ENCODE measurements at regions not wholly inside any gene's neighbourhood (a gene's known extent, or its start where the extent isn't known, plus 50 kb on each side); places are given as distances from the start of the nearest gene placed in this dataset.

- no peaks in the 10 kb centered on the region for H3K36me3 ChIP-seq (ENCODE audit: insufficient read depth, low read length)
- no peak overlapping the region for H3K27ac ChIP-seq (ENCODE audit: low read length)
- TF ChIP-seq EZH2 (IDR thresholded peaks at IDR 0.05; ENCODE audit: borderline replicate concordance, insufficient read depth, low read length, poor library complexity, severe bottlenecking), result no peak
- TF ChIP-seq RAD21 (conservative IDR thresholded peaks at IDR 0.05), result no peak
- TF ChIP-seq, protein P1, sequence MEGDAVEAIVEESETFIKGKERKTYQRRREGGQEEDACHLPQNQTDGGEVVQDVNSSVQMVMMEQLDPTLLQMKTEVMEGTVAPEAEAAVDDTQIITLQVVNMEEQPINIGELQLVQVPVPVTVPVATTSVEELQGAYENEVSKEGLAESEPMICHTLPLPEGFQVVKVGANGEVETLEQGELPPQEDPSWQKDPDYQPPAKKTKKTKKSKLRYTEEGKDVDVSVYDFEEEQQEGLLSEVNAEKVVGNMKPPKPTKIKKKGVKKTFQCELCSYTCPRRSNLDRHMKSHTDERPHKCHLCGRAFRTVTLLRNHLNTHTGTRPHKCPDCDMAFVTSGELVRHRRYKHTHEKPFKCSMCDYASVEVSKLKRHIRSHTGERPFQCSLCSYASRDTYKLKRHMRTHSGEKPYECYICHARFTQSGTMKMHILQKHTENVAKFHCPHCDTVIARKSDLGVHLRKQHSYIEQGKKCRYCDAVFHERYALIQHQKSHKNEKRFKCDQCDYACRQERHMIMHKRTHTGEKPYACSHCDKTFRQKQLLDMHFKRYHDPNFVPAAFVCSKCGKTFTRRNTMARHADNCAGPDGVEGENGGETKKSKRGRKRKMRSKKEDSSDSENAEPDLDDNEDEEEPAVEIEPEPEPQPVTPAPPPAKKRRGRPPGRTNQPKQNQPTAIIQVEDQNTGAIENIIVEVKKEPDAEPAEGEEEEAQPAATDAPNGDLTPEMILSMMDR (IDR thresholded peaks at IDR 0.05; ENCODE audit: poor library complexity, severe bottlenecking), result no peak
- no peak for TF ChIP-seq SMC3 (conservative IDR thresholded peaks at IDR 0.05; ENCODE audit: poor library complexity)
- no peak for TF ChIP-seq EP300 (conservative IDR thresholded peaks at IDR 0.05; ENCODE audit: poor library complexity, severe bottlenecking)
- no peak for TF ChIP-seq MXI1 (conservative IDR thresholded peaks at IDR 0.05; ENCODE audit: poor library complexity, severe bottlenecking)
- TF ChIP-seq TAF1 (IDR thresholded peaks at IDR 0.05; ENCODE audit: low read depth), result no peak
- no peak for TF ChIP-seq REST (IDR thresholded peaks at IDR 0.05; ENCODE audit: borderline replicate concordance)
- no peak for TF ChIP-seq POLR2AphosphoS5 (IDR thresholded peaks at IDR 0.05)
- H3K27me3 ChIP-seq (ENCODE audit: insufficient read depth, low read depth, low read length), result no peaks in the 10 kb centered on the region
- H3K79me2 ChIP-seq (replicated peaks; ENCODE audit: insufficient read depth, low read length), result no peaks in the 10 kb centered on the region
- H3K9me2 ChIP-seq (ENCODE audit: insufficient read depth, low read length), result no peaks in the 10 kb centered on the region
- no peaks in the 10 kb centered on the region for H3F3A ChIP-seq (ENCODE audit: insufficient read depth, low read length, poor library complexity, severe bottlenecking)
- no peak overlapping the region for H3K9ac ChIP-seq (ENCODE audit: low read length)
- no peak overlapping the region for H2AFZ ChIP-seq (ENCODE audit: low read depth, low read length)
- H3K9me3 ChIP-seq (ENCODE audit: low read length), result no peaks in the 10 kb centered on the region
- H3K4me2 ChIP-seq (ENCODE audit: low read length), result no peak overlapping the region
- no peaks in the 10 kb centered on the region for H4K20me1 ChIP-seq (ENCODE audit: insufficient read depth)
- no peak overlapping the region for H3K4me3 ChIP-seq (ENCODE audit: low read length)
These were observed 712.6 kb downstream of the NR2F1-AS1 start for GRCh38 chr5:92868442-92868841.

DNA sequence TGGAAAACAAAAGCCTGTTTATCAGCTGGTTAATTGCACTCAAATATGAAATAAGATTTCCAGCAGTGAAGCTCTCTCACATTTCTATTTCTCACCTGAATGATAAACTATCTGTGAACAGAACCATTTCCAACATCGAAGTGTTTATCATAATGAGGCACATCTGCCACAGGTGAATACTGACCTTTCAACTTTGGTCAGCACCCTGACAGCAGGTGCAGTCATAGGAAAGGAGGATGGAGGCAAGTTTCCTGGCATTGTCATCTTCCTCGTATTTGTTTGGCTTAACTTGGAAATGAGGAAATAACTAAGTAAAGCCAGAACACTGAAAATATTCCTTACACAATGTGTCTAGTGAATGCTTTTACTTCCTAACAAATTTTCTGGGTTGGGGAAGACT lies 716.4 kb downstream of the NR2F1-AS1 start:
- Histone ChIP-seq H3F3A (ENCODE audit: insufficient read depth, low read length, poor library complexity, severe bottlenecking) (no peaks in the 10 kb centered on the region), H3K9ac (ENCODE audit: low read length) (no peak overlapping the region), H4K20me1 (ENCODE audit: insufficient read depth) (no peaks in the 10 kb centered on the region), H2AFZ (ENCODE audit: low read depth, low read length) (no peak overlapping the region), H3K4me3 (ENCODE audit: low read length) (no peak overlapping the region), H3K79me2 (replicated peaks; ENCODE audit: insufficient read depth, low read length) (no peaks in the 10 kb centered on the region), H3K9me3 (ENCODE audit: low read length) (no peaks in the 10 kb centered on the region), H3K9me2 (ENCODE audit: insufficient read depth, low read length) (no peaks in the 10 kb centered on the region), H3K4me2 (ENCODE audit: low read length) (no peak overlapping the region), H3K27ac (ENCODE audit: low read length) (no peak overlapping the region), H3K27me3 (ENCODE audit: insufficient read depth, low read depth, low read length) (no peaks in the 10 kb centered on the region), H3K36me3 (ENCODE audit: insufficient read depth, low read length) (no peaks in the 10 kb centered on the region)
- TF ChIP-seq EZH2 (IDR thresholded peaks at IDR 0.05; ENCODE audit: borderline replicate concordance, insufficient read depth, low read length, poor library complexity, severe bottlenecking), result no peak
- no peak for TF ChIP-seq RAD21 (conservative IDR thresholded peaks at IDR 0.05)

- H2AFZ ChIP-seq (ENCODE audit: low read depth, low read length), result no peak overlapping the region
- H3F3A ChIP-seq (ENCODE audit: insufficient read depth, low read length, poor library complexity, severe bottlenecking), result no peaks in the 10 kb centered on the region
- H3K4me2 ChIP-seq (ENCODE audit: low read length), result no peak overlapping the region
- H3K79me2 ChIP-seq (replicated peaks; ENCODE audit: insufficient read depth, low read length), result no peaks in the 10 kb centered on the region
- H3K9me3 ChIP-seq (ENCODE audit: low read length), result no peaks in the 10 kb centered on the region
- H3K9me2 ChIP-seq (ENCODE audit: insufficient read depth, low read length), result no peaks in the 10 kb centered on the region
- no peak overlapping the region for H3K9ac ChIP-seq (ENCODE audit: low read length)
- H4K20me1 ChIP-seq (ENCODE audit: insufficient read depth), result no peaks in the 10 kb centered on the region
- H3K4me3 ChIP-seq (ENCODE audit: low read length), result no peak overlapping the region
- no peaks in the 10 kb centered on the region for H3K36me3 ChIP-seq (ENCODE audit: insufficient read depth, low read length)
- H3K27ac ChIP-seq (ENCODE audit: low read length), result no peak overlapping the region
- no peaks in the 10 kb centered on the region for H3K27me3 ChIP-seq (ENCODE audit: insufficient read depth, low read depth, low read length)
- no peak for TF ChIP-seq REST (IDR thresholded peaks at IDR 0.05; ENCODE audit: borderline replicate concordance)
- TF ChIP-seq MXI1 (conservative IDR thresholded peaks at IDR 0.05; ENCODE audit: poor library complexity, severe bottlenecking), result no peak
- TF ChIP-seq, protein P1 (IDR thresholded peaks at IDR 0.05; ENCODE audit: poor library complexity, severe bottlenecking), result no peak
- no peak for TF ChIP-seq EP300 (conservative IDR thresholded peaks at IDR 0.05; ENCODE audit: poor library complexity, severe bottlenecking)
- TF ChIP-seq SMC3 (conservative IDR thresholded peaks at IDR 0.05; ENCODE audit: poor library complexity), result no peak
- no peak for TF ChIP-seq TAF1 (IDR thresholded peaks at IDR 0.05; ENCODE audit: low read depth)
- TF ChIP-seq EZH2 (IDR thresholded peaks at IDR 0.05; ENCODE audit: borderline replicate concordance, insufficient read depth, low read length, poor library complexity, severe bottlenecking), result no peak
- no peak for TF ChIP-seq RAD21 (conservative IDR thresholded peaks at IDR 0.05)
- no peak for TF ChIP-seq POLR2AphosphoS5 (IDR thresholded peaks at IDR 0.05)
These were observed 717.4 kb downstream of the NR2F1-AS1 start for GRCh38 chr5:92863666-92864065.
